ENCODE measurements at regions not wholly inside any gene's neighbourhood (a gene's known extent, or its start where the extent isn't known, plus 50 kb on each side); places are given as distances from the start of the nearest gene placed in this dataset.

GRCh38 chr11:30107899-30108298, 91.1 kb upstream of the KCNA4 start:
- TF ChIP-seq CTCF (IDR thresholded peaks at IDR 0.05) (no peak), POLR2A (IDR thresholded peaks at IDR 0.05) (no peak)
